GM08714 (cell line): ENCODE measurements at regions not wholly inside any gene's neighbourhood (a gene's known extent, or its start where the extent isn't known, plus 50 kb on each side); places are given as distances from the start of the nearest gene placed in this dataset.

ENCODE experiments used
- H3K4me3 ChIP-seq: fragments of 200-500 bp; sonication (Bioruptor generic); 2 replicates; pipeline ENCODE4 v1.5.1; 2014; ENCODE audit warnings: mild to moderate bottlenecking, low read length, inconsistent platforms
- ZNF274 ChIP-seq: IDR thresholded peaks from 2 replicates; pipeline ENCODE4 v1.6.1; 2012; ENCODE audit warnings: mild to moderate bottlenecking, low read depth, low read length

DNA sequence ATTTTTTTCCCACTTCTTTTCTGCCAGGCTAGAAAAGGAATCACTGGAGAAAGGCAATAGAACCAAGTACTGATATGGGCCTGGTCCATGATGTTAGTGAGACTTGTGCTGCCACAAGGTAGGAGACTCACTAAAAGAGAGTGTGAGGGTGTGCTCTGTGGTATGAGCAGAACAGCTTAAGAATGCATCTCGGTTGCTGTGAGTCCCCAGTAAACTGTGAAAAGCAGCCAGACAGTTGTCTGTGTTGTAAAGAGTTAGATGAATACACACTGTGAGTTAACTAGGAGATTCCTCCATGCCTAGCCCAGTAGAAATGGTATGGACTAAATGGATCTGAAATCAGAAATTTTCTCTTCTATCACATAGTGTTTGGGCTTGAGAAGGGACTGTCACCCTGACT is 1177.3 kb upstream of the MIR17HG start:
- no peak overlapping the region for H3K4me3 ChIP-seq

DNA sequence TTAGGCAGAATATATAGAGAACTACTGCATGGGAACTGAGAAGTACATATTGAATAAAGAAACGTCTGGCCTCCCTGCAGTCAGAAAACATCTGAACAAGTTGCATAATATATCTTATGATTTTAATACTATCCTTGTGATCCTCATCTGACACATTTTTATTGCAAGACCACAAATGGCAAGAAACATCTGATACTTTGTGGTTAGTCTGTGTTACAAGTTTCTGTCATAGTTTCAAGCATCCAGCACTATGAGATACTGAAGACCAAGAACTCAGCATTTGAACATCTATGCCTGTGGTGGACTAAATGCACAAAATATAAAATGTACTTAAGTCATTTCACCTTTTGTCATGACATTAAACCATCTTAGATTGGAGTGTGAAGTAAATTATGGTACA is 1175.8 kb upstream of the MIR17HG start:
- no peak overlapping the region for H3K4me3 ChIP-seq
- no peak for TF ChIP-seq ZNF274

More for the DNA sequence above, 1177.3 kb upstream of the MIR17HG start:
- no peak for TF ChIP-seq ZNF274

DNA sequence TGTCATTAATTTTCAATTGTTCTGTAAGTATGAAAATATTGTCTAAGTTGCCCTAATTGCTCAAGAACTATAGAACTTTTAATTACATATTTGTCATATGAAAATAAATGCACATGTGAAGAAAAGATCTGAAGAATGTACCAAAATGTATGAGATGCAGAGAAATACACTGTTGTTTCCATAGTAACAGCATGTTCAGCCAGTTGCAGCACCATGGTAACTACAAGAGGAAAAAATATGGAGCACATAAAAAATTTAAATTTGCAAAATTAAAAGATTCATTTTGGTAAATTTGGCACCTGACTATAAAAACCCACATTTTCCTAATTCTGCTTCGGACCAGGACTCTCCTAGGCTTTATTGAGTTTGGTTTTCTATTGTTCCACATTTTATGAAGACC is 1170.0 kb upstream of the MIR17HG start:
- H3K4me3 ChIP-seq: no peak overlapping the region
- TF ChIP-seq ZNF274: no peak

DNA sequence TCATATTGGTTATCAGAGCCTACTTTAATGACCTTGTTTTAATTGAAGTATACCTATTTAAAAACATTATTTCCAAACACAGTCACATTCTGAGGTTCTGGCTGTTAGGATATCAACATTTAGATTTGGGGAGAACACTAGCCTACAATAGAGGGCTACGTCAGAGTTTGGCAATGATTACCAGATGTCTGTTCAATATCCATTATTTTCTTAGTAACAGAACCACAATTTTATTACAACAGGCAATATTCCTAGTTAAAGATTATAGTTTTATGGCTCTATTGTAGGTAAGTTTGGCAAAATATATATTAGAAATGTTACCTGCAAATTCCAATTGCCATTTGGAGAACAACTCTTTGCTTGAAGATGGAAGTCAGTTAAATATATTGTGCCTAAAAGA is 1163.1 kb upstream of the MIR17HG start:
- TF ChIP-seq ZNF274: no peak

DNA sequence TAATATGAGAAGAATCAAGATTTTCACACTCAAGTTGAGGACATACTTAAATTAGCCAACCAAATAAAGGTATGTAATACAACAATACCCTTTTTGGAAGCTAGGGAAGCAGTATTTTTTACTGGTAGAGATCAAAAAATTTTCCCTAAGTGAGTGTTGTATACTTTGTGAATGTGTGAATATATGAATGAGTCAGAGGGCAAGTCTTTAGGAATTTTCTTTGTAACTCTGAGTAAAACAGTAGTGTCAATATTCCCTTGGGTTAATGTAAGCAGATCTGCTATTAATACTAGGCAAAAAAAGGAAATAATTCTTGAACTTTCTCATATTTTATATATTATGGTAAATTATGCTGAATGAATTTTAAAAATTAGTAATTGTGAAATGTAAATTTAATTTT is 1161.8 kb upstream of the MIR17HG start:
- H3K4me3 ChIP-seq: no peak overlapping the region
- no peak for TF ChIP-seq ZNF274

More for the DNA sequence above, 1163.1 kb upstream of the MIR17HG start:
- no peak overlapping the region for H3K4me3 ChIP-seq

DNA sequence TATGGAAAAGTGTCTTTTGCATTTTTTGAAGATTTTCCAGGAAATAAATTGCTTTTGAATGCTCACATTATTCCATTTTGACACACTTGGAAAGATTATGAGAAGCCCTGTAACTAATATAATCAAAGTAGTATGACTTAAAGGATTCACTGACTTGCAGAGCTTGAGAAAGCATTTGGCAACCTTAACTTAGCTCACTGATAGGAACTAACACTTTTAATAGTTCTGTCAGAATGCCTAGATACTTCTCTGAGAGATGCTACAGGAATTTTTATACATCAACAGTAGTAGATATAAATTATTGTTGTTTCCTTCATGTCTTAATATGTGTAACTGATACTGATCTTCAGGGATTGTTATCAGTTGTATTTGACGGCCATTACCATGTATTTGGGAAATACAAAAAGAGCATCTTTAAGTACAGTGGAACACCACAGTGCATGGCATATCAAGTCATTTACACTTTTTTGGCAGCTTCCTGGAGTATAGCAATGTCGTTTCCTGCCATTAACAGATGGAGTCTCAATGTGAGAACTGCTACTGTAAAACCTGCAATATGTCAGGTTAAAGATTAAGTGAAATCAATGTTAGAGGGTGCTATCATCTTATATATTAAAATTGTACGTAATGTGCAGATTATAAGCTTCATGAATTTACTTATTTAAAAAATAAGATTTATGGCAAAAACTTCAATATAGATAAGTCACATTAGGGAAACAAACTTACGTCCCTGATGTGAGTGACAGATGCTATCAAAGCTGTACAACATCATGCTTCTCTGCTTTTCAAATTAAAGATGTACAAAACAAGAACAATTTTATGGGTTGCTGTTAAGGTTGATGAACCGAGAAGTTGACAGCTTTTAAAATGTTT is 1159.8 kb upstream of the MIR17HG start:
- no peak for TF ChIP-seq ZNF274

DNA sequence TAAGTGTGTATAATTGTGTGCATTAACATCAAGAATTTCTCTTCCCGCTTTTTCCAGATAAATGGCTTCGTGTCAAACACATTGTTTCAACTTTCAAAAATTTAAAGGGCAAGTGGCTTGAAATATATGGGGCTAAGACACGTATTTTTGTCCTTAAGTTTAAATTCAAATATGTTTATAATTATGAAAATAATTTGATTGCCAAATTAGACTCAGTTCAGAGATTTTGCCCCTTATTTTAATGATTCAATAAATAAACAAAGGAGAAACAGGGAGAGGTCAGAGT is 1159.2 kb upstream of the MIR17HG start:
- H3K4me3 ChIP-seq: no peak overlapping the region
- TF ChIP-seq ZNF274: no peak

More for the DNA sequence above, 1159.8 kb upstream of the MIR17HG start:
- H3K4me3 ChIP-seq: no peak overlapping the region

DNA sequence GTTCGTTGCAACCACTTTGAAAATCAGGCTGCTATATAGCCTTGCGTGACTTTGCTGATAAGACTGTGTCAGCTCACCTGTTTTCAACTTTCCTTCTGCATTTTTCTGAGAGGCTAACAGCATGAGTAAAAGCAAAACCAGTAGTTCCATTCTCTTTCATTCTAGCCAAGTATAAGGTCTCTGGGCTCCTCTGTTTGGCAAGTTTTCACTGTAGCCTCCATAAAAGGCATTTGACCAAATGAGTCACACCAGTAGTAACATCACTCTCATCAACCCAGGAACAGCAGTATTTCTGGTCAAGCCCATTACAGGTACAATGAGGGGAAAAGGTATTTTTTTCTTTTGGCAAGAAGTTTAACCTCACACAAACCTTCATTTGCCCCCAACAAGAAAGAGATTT is 1149.8 kb upstream of the MIR17HG start:
- no peak overlapping the region for H3K4me3 ChIP-seq
- no peak for TF ChIP-seq ZNF274

DNA sequence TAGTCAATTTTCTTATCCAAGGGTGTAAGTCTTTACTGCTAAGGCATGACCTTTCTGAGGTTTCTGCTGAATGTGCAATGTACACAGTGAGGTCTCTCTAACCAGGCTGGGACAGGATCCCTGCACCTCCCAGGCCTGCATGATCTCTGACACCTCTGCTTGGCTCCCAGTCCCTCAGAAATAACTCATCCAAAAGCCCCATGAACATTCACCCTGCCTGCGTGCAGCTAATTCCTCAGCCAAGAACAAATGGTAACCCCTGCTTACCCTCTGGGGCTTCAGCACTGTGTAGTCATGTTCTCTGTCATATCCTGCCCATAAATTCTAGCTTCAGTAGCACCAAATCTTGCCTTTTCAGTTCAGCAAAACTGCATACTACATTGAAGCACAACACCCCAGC is 1146.3 kb upstream of the MIR17HG start:
- no peak for TF ChIP-seq ZNF274
- no peak overlapping the region for H3K4me3 ChIP-seq

DNA sequence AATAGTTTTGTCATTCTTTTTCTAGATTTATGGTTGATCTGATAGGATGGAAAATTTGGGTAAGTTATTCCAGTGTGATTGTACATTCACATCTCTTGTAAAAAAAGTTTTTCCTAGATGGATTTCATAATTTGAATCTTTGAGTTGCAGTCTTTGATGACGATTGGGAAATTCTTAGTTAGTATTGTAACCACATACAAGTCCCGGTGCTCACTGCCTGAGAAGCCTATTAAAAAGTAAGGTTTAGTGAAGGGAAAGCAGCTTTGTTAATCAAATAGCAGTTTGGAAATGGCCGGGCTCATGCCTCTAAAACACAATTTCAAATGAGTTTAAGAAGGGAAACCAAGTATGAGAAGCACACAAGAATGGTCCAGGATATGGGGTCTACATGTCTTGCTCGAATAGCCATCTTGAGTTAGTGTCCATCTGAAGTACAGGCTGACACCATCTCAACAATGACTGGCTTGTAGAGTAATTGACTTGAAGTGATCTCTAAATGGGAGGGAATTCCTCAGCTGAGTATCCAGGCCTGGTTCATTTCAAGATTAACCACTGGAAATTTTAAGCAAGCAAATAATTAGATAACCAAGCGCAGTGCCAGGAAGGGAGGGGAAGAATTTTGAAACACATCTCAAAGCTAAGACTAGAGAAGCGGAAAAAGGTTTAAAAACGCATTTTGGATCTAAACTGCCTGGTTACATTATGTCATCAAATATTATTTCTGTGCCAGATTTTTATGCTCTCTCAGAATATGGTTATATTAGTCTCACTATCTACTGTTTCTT is 1145.6 kb upstream of the MIR17HG start:
- H3K4me3 ChIP-seq: no peak overlapping the region
- TF ChIP-seq ZNF274: no peak

DNA sequence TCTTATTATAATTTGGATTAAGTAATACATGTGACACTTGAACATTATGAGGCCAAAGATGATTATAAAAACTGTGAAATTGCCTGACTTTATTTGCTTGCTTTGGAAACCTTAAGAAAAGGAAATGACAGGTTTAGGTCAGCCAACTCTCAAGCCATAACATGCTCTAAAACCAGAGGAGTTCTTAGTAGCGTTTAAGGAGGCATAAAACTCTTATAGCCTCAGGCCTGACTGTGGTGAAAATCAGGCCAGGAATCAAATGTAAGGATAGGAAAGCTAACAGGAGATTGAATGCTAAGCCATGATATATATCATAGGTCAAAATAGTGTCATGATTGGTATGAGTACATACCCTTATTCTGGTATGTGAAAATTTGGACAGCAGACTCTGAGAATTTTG is 1142.4 kb upstream of the MIR17HG start:
- H3K4me3 ChIP-seq: no peak overlapping the region
- no peak for TF ChIP-seq ZNF274

DNA sequence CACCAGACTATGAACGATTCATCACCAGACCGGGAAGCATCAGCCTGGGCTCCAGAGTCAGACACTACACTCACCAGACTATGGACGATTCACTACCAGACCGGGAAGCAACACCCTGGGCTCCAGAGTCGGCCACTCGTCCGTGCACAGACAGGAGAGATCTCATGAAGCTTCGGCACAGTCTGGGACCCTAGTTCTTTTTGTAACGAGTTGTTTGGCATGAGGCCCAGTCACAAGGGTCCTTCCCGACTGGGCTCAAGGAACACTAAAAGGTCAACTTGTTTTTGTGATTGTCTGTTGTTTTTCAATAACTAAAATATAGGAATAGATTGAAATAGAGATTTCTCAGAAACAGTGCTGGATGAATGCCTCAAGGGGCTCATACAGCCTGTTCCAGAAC is 1141.6 kb upstream of the MIR17HG start:
- TF ChIP-seq ZNF274: no peak
- no peak overlapping the region for H3K4me3 ChIP-seq

DNA sequence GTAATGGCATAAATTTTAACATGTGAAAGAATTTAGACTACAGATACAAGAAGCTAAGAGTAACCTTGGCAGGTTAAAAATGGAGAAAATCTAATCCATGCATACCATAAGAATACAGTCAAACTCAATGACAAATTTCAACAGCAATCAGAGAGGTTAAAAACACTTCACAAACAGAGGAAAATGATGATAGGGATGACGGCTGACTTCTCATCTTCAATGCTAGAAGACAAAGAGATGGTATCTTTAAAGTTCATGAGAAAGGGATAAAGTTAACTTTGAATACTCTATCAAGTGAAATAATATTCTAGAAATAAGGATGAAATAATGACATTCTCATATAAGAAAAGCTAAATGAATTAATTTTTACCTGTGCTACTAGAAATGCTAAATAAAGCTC is 1130.2 kb upstream of the MIR17HG start:
- TF ChIP-seq ZNF274: no peak
- no peak overlapping the region for H3K4me3 ChIP-seq

DNA sequence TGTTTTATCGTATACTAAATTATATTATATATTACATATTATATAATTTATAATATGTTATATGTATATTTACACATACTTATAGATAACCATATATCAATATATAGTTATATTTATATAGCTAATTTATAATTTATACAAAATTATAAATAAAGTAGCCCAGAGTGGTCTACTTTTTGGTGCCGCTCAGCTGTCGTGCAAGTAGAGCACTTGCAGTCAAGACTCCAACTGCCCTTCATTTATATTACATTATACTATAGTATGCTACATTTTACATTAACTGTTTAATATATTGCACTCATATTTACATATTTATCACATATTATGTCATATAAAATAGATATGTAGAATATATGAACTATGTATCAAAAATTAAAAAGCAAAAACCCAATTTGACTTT is 1124.7 kb upstream of the MIR17HG start:
- no peak for TF ChIP-seq ZNF274
- H3K4me3 ChIP-seq: no peak overlapping the region

DNA sequence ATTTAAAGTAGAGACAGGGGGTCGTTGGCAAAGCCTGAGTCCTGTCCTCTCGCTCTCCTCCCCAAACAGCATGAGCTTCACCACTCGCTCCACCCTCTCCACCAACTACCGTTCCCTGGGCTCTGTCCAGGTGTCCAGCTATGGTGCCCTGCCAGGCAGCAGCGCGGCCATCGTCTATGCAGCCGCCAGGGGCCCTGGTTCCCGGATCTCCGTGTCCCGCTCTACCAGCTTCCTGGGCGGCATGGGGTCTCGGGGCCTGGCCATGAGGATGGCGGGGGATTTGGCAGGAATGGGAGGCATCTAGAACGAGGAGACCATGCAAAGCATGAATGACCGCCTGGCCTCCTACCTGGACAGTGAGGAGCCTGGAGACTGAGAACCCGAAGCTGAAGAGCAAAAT is 1117.2 kb upstream of the MIR17HG start:
- no peak overlapping the region for H3K4me3 ChIP-seq
- no peak for TF ChIP-seq ZNF274
